Activated B cell treated with CpG ODN at 0.5 μM for 24 hours (primary cell): ENCODE measurements at regions not wholly inside any gene's neighbourhood (a gene's known extent, or its start where the extent isn't known, plus 50 kb on each side); places are given as distances from the start of the nearest gene placed in this dataset.
A peak's percentile ranks its signal among the peaks of the same experiment; 100 is the strongest.
"Not testable (repeated sequence)": the region's sequence is repeated elsewhere in the genome, so short reads cannot be mapped to it uniquely, and the experiment has no call there.

Experiments used
- ATAC-seq: fragments of 200-7000 bp; cut with Tn5 transposase; one replicate; pipeline ENCODE4 v1.10.0; 2021; ENCODE audit warnings: low read depth, mild to moderate bottlenecking, moderate library complexity
- CTCF ChIA-PET: fragments of 350-600 bp; sonication (Branson Sonifier 250); formaldehyde crosslinking; loops from one replicate; lab custom pipeline; 2021; ENCODE audit warnings: antibody characterized with exemption; lab: Charles Lee
- POLR2A ChIA-PET: fragments of 350-600 bp; sonication (Branson Sonifier 250); formaldehyde crosslinking; loops from one replicate; lab custom pipeline; 2021; ENCODE audit warnings: antibody characterized with exemption; lab: Charles Lee
- DNase-seq: peaks from one replicate; pipeline ENCODE4 v3.0.0; 2022
- H3K27ac Mint-ChIP-seq: one replicate; pipeline ENCODE4 v1.8.0; 2020; ENCODE audit warnings: mixed read lengths
- H3K27me3 Mint-ChIP-seq: one replicate; pipeline ENCODE4 v1.8.0; 2021; ENCODE audit warnings: mixed read lengths
- H3K36me3 Mint-ChIP-seq: one replicate; pipeline ENCODE4 v1.8.0; 2021; ENCODE audit warnings: low read depth, mixed read lengths
- H3K4me1 Mint-ChIP-seq: one replicate; pipeline ENCODE4 v1.8.0; 2021; ENCODE audit warnings: mixed read lengths
- H3K4me3 Mint-ChIP-seq: one replicate; pipeline ENCODE4 v1.8.0; 2020; ENCODE audit warnings: mild to moderate bottlenecking, mixed read lengths
- H3K9me3 Mint-ChIP-seq: one replicate; pipeline ENCODE4 v1.8.0; 2020; ENCODE audit warnings: mixed read lengths
- intact Hi-C: fragments of 100-400 bp; cut with micrococcal nuclease; formaldehyde crosslinking; loops from one replicate; pipeline ENCODE4 v1.15.1; 2024
- TF ChIP-seq, protein P1 (sequence below): fragments of 200-600 bp; IDR thresholded peaks from one replicate; pipeline ENCODE4 v1.8.0; 2022; ENCODE audit warnings: antibody characterized with exemption, mild to moderate bottlenecking

GRCh38 chr7:65453341-65454030, 79.8 kb downstream of the ZNF92 start:
- no peak for ATAC-seq
- TF ChIP-seq, protein P1, sequence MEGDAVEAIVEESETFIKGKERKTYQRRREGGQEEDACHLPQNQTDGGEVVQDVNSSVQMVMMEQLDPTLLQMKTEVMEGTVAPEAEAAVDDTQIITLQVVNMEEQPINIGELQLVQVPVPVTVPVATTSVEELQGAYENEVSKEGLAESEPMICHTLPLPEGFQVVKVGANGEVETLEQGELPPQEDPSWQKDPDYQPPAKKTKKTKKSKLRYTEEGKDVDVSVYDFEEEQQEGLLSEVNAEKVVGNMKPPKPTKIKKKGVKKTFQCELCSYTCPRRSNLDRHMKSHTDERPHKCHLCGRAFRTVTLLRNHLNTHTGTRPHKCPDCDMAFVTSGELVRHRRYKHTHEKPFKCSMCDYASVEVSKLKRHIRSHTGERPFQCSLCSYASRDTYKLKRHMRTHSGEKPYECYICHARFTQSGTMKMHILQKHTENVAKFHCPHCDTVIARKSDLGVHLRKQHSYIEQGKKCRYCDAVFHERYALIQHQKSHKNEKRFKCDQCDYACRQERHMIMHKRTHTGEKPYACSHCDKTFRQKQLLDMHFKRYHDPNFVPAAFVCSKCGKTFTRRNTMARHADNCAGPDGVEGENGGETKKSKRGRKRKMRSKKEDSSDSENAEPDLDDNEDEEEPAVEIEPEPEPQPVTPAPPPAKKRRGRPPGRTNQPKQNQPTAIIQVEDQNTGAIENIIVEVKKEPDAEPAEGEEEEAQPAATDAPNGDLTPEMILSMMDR: no peak
- Mint-ChIP-seq H3K27me3 (peaks cover 5% of the 10 kb centered on the region), H3K36me3 (no peaks in the 10 kb centered on the region), H3K27ac (no peak overlapping the region), H3K9me3 (no peaks in the 10 kb centered on the region), H3K4me3 (peak overlapping the region; percentile 13), H3K4me1 (peaks cover 30% of the 10 kb centered on the region)
- intact Hi-C loops: no loop called here
- DNase-seq: no peak
- POLR2A ChIA-PET: no interaction called here
- CTCF ChIA-PET: no interaction called here

DNA sequence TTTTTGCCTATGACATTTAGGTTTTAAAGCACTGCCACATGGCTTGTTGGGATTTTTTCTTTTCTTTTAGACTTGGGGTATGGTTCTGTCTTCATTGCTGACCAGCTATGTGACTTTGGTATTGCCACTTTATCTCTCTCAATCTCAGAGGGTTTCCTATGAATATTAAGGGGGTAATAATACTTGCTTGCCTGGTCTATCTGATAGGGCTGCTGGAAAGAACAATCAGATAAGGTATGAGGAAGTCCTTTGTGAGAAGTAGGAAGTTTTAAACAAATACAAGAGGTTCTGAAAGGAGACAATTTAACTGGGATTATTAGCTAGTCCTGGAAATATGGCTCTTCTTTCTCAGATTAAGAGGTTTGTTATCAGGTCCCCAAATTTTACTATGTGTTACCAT, 80.8 kb downstream of the ZNF92 start:
- CTCF ChIA-PET: no interaction called here
- TF ChIP-seq, protein P1: no peak
- DNase-seq (no peak), ATAC-seq (no peak)
- H3K27me3 Mint-ChIP-seq: peaks cover 5% of the 10 kb centered on the region
- H3K9me3 Mint-ChIP-seq: no peaks in the 10 kb centered on the region
- H3K36me3 Mint-ChIP-seq: no peaks in the 10 kb centered on the region
- intact Hi-C loops: no loop called here
- POLR2A ChIA-PET: no interaction called here
- no peak overlapping the region for H3K27ac Mint-ChIP-seq
- H3K4me3 Mint-ChIP-seq: no peak overlapping the region
- peaks cover 27% of the 10 kb centered on the region for H3K4me1 Mint-ChIP-seq

DNA sequence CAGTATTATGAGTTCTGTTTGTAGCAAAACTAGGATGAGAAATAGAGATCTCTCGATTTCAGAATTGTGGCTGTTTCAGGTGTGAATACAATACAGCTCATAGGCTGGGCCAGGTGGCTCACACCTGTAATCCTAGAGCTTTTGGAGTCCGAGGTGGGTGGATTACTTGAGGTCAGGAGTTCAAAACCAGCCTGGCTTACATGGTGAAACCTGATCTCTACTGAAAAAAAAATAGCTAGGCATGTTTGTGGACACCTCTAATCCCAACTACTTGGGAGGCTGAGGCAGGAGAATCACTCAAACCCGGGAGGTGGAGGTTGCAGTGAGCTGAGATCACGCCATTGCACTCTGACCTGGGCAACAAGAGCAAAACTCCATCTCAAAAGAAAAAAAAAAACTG, 81.4 kb downstream of the ZNF92 start:
- intact Hi-C loops, CTCF ChIA-PET, ATAC-seq, H3K27me3 Mint-ChIP-seq, H3K4me3 Mint-ChIP-seq, H3K9me3 Mint-ChIP-seq, H3K36me3 Mint-ChIP-seq, H3K27ac Mint-ChIP-seq, DNase-seq, POLR2A ChIA-PET: not testable (repeated sequence)
- H3K4me1 Mint-ChIP-seq: peaks cover 23% of the 10 kb centered on the region

GRCh38 chr7:65457705-65458104, 84.0 kb downstream of the ZNF92 start:
- intact Hi-C loops: no loop called here
- no peaks in the 10 kb centered on the region for H3K9me3 Mint-ChIP-seq
- ChIA-PET CTCF (no interaction called here), POLR2A (no interaction called here)
- peaks cover 24% of the 10 kb centered on the region for H3K4me1 Mint-ChIP-seq
- no peak overlapping the region for H3K4me3 Mint-ChIP-seq
- ATAC-seq (no peak), DNase-seq (no peak)
- peaks cover 3% of the 10 kb centered on the region for H3K27me3 Mint-ChIP-seq
- TF ChIP-seq, protein P1: no peak
- H3K36me3 Mint-ChIP-seq: no peaks in the 10 kb centered on the region
- no peak overlapping the region for H3K27ac Mint-ChIP-seq

DNA sequence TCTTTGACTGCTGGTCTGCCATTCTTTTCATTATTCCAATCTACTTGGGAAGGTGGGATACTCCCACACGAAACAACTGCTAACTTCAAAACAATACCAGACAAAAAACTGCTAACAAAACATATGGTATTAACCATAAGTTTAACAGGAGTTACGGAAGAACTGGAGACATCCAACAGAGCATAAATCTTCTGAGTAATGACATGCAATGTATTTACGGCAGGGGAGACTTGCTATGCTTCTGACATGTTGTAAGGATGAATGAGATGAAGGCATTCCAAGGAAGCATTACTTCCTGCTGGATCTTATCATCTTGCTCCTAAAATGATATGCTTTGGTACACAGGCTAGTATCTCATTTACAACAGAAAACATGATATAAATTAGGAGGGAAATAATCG, 85.8 kb downstream of the ZNF92 start:
- no peak for ATAC-seq
- Mint-ChIP-seq H3K36me3 (no peaks in the 10 kb centered on the region), H3K4me3 (no peak overlapping the region), H3K27ac (no peak overlapping the region), H3K27me3 (no peaks in the 10 kb centered on the region), H3K4me1 (peaks cover 14% of the 10 kb centered on the region), H3K9me3 (no peaks in the 10 kb centered on the region)
- TF ChIP-seq, protein P1: no peak
- intact Hi-C loops: no loop called here
- ChIA-PET POLR2A (no interaction called here), CTCF (no interaction called here)
- DNase-seq: no peak
